ENCODE measurements at regions not wholly inside any gene's neighbourhood (a gene's known extent, or its start where the extent isn't known, plus 50 kb on each side); places are given as distances from the start of the nearest gene placed in this dataset.
"Not testable (repeated sequence)": the region's sequence is repeated elsewhere in the genome, so short reads cannot be mapped to it uniquely, and the experiment has no call there.

DNA sequence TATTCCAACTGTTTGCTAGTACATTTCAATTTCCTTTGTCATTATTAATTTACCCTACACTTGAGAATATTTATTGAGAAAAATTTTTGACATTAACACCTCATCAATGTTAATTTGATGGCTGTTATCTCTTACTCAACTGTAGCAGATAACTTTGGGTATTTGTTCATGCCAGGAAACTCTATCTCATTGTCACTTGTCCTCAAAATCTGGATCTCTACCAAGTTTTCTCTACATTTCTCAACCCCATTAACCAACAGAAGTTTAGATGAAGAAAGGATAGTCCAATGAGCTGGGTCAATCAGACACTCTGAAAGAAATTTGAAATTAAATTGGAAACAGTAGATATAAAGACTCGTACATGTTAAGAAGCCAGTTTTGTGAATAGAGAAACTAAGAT lies 395.3 kb downstream of the TUSC1 start:
- no peak for DNase-seq

DNA sequence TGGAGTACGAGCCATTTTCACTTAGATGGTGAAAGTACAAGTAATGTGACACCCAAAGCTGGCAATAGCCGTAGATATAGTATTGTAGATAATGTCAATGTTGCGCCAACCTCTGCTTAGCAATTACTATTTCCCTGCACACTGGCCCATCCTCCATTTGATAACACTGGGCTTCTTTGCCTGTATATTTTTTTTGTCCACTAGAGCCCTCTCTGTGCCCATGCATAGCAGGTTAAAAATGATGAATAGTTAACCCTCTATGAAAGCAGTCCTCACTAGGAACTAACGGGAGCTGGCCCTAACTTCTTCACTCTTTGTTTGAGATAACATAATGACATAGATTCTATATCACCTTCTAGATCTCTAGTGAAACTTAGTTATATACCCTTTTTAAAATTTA lies 416.8 kb downstream of the TUSC1 start:
- DNase-seq: no peak

DNA sequence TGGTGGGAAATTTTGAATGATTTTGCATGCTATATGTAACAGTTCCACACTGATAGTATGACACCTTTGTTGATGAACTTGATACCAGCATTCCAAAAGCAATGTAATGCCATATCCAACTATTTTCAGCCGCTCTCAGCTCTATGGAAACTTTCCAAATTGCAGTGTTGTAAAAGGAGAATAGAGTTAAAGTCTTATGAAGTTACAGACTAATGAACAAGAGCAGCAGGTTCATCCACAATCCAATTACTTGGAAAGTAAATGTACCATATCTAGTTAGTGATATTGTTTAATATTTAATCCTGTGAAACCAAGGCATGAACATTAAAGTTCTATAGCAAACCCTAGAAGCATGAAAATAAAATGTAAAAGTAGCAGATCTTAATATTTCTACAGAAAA lies 418.2 kb downstream of the TUSC1 start:
- DNase-seq: peak; percentile 33

DNA sequence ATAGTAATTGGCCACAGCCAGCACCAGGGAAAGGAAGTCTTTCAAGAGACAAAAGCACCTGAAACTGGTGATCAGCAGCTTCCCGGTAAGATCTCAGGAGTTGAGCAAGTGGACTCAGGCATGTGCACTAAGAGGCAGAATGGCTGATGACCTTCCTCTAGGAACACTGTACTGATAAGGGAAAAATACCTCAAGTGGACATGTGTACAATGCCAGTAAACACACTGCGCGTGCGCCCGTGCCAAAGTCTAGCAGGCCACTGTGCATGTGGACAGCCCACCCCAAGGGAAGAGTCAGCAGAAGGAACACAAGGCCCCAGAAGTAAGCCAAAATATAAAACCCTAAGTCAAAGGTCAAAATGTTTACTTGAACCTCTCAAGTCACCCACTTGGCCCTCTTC lies 423.0 kb downstream of the TUSC1 start:
- DNase-seq: no peak

DNA sequence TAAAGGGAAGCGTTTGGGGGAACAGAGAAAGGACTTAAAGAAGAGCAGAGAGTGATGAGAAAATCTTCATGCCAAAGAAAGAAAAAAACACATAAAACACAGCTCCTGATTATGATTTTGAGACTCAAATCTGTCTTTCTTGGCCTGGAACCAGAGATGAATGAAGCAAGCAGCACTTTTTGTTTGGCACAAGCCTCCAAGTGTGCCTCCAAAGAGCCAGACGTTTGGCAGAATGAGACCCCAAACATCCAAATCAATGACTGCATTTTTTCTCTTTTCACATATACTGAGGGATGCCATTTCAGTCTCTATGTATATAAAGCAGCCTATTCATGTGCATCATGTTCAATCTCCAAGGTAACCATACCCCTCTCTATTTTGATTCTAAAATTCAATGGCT lies 424.2 kb downstream of the TUSC1 start:
- DNase-seq: no peak

DNA sequence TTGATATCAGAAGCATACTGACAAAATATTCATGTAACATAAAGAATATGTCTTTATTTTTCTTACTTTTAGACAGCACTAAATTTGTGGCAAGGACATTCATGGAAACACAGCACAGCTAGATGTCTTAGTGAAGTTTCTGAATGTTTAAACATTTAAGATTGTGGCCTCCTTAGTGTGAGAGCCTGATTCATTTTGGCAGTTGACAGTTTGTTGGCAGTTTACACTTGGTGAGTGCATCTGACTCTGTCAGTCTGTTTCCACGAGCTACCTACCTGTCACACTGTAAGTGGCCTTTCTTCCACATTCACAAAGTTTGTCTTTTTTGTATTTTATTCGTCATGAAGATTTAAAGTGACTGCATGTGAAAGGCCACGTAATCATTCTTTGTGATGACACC lies 436.8 kb downstream of the TUSC1 start:
- DNase-seq: no peak

DNA sequence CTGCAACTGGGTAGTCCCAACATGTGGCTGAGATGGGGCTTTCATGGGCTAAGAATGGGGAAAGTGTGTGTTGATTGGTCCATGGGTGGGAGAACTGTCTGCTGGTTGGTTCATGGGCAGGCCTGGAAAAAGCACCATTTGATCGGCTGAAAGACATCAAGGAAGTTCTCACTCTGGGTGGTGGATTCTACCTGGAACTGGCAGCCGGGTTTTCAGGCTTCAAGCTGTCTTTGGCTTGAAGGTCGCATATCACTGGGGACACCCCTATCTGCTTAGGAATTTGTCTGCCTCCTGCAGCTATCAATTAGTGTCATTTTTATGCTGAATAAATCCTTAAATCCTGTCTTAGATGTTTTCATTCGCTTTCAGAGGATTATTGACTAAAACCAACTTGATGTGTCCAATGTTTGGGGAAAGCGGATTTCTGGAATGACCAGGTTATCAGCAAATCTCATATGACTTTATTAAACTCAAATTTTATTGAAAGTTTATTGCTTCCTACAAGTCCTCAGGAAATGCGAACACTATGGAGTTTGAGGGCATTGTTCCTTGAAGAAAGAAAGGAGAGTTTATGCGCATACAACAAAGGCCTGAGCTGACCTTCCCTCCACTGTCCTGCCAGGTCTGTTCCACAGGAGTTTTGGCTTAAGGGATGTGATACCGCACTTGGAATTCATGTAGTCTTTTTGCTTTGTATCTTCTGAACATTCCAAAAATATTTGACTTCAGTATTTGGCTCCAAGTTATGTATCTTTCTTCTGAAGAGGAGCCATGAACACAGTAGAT lies 451.1 kb downstream of the TUSC1 start:
- DNase-seq: no peak

DNA sequence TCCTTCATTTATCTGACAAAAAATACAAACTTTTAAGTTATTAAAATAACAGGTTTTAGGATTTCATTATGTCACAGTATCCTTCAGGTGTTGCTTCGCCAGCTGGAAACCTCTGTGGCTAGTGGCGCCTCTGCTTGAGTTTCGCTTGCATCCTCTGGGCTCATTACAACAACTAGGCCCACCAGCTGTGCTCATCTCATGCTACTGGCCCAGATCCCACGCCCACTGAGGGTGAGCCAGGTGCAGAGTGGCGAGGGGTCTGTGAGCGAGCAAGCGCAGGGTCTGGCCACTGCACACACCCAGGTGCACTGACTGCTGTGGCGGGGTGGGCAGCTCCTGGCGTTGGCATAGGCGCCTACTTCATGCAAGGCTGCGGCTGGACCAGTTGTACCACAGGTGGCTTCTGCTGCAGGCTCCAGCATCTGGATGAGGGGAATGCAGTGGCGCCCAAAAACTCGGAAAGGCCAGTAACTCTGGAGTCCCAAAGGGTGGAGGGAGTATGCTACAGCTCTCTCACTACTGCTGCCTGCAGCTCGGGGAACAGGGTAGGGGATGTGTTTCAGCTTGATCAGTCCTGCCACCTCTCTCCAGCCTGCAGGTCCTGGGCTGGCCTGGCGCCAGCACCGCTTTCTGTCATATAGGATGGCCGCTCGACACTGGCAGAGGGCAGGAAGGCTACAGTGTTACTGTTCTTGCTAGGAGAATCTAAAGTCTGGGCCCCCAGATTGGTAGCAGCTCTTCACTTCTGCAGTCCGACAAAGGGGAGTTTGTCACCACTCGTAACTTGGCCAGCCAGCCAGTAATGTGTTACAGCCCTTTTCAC lies 452.1 kb downstream of the TUSC1 start:
- no peak for DNase-seq

DNA sequence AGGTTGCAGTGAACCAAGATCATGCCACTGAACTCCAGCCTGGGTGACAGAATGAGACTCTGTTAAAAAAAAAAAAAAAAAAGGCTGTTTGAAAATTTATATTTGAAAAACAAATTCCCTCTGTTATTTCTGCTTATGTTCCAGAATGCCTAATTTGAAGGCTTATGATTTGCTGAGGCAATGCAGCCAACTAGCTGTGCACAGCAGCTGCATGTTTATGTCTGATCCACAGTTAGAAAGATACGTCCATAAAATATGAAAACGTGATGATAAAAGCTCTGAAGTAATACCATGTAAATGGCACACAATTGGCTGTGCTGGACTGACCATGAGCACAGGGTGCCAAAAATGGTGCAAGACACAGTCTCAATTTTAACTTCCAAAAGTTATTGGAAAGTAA lies 453.2 kb downstream of the TUSC1 start:
- DNase-seq: no peak

DNA sequence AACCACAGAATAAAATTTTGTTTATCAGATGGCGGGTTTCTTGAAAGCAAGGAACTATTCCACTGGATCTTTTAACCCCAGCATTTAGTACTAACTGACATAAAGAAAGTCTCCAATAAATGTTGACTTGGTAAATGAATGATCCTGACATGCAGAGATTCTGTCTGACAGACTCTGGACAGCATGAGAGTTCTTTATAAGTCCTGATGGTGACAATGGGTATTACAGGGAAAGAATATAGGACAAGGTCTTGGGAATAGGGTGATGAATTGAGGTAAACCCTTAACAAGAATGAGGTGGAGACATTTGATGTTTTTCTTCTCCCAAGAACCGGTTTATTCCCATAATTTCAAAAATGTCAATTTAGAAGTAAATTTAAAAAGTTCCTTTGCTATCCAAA lies 453.9 kb downstream of the TUSC1 start:
- no peak for DNase-seq

DNA sequence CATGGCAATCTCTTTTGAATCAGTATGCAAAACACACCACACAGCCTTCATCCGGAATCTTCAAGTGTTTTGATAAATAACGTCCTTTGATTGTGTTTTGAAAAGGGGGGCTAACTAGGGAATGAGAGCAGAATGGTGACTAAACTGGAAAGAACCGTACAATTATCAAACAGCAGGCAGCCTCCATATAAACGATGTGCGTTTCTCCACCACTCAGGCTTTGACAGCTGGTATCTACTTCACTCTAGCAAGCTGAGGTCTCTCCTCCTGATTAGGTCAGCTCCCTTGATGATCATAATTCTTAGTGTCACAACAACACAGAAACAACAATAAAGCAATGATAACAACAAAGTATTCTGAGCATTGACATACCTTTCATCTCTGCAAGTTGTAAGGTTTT lies 465.9 kb downstream of the TUSC1 start:
- no peak for DNase-seq

DNA sequence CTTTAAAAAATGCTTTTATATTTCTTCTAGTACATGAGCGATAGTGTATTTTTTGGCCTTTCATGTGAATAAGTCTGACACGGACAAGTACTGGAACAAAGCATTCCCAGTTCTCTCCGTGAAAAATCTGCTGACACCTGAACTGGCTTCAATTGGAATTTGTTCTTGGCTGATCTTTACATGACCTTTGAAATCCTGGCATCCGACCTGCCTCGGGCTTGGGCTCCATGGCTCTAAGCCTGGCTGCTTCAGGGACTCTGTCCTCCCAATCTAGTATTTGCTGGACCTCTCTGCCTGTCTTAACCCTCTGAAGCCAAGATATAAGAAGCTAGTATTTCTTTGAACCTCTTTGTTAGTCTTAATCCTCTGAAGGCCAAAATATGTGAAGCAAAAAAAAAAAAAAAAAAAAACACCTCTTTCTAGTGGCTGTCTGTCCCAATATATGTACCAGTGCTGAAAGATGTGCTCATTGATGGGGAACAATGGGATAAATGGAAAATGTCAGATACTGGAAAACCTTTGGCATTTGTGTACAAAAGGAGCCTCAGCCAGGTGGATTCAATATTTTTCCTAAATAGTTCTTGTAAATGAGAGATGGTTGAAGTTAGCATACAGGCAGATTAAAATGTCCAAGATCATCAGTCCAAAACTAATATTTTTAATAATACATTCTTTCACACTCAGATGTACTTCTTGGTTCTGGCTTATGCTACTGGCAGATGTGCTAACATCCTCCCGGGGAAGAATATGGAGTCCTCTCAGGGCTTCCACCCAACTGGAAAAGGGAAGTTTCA lies 470.6 kb downstream of the TUSC1 start:
- DNase-seq: peak; percentile 1

DNA sequence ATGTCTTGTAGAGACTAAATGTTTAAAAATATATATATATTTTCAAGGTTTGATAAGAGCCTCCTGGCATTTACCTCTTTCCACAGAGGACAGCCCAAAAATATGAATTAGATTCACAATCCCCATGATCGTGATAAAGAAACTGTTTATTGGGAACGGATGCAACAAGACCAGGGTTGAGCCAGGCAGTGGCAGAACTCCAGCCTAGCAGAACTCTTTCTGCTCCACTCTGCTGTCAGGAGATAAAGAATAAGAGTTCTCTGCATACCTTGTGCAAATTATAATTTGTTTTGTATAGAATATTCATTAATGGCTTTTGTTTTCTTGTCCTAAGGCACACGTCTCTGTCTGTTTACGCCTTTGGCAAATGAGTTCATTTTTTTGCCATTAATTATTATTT lies 472.2 kb downstream of the TUSC1 start:
- DNase-seq: no peak

DNA sequence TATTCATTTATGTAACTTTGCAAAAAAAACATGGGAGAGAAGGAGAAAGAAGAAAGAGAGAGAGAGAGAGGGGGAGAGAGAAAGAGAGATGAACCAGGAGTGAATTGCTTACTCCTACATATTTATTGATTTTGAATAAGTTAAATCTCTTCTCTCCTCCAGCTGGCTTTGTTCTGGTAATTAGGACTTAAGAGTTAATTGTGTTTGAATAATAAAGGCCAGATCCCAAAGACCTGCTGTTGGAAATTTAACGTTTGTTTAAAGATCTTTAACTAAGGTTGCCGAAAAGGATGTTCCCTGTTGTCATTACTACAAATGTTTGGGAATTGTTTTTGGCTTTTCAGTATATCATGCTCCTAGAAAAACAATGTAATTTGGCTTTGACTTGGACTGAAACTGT lies 473.0 kb downstream of the TUSC1 start:
- no peak for DNase-seq

DNA sequence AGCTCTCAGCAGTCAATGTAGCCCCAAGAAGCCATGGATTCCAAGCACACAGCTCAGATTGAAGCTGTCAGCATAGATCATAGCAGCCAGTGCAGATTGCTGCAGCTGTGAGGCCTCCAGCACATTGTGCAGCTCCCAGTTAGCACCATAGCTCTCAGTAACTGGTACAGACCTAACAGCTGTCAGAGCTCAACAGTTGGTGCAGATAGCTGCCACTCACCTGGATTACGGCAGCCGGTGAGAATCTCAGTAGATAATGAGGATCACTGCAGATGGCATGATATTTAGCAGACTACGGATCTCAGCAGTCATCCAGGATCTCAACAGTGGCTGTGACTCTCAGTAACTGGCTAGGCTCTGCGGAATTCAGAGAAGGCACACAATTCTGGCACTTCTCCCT lies 500.4 kb downstream of the TUSC1 start:
- DNase-seq: no peak

DNA sequence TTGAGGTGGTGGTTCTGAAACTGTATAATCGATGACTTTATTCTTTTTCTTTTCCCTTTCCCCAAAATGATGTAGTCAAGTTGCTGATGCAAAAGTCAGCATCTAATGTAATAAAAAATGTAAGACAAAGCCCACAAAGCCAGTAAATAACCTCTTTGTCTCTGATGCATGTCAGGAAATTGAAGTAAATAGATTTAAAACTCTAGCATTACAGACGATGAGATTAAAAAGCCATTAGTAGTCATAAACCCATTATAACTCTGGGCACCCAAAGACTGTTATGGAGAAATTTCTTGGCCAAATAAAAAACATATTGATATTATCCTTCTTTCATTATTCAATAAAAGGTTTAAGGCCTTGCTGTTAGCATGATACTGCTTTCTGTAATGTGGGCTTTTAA lies 548.7 kb downstream of the TUSC1 start:
- DNase-seq: no peak

DNA sequence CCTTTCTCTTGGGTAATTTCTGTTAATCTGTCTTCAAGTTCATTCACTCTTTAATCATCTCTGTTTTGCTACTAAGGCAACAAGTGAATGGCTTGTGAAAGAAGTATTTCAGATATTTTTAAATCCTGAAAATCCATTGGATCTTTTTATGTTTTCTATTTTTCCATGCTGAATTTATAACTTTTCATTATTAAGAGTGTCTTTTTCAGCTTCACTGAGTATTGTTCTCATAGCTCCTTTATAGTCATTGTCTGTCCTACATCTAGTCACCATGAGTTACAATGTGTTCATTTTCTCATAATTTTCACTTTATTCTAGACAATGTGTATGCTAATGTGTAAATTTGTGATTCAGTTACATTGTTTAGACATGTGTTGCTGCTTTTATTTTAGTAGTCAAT lies 556.4 kb downstream of the TUSC1 start:
- DNase-seq: no peak

DNA sequence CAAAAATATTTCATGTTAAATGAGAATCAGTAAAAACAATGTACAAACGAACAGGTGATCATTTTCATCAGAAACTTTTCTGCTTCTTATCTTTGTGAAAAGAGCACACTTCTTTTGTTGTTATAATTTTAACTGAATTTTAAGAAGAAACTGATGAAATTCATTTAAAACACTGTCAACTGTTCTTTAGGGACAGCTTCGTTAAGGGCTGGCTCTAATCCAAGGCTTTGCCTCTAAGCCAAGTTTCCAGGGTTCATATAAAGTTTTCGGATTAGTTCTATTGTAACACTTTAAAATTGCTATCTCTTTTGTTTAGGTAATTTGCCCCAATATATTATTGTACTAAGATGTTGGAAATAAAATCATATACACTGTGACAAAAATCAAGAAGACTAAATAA lies 559.2 kb downstream of the TUSC1 start:
- DNase-seq: no peak

DNA sequence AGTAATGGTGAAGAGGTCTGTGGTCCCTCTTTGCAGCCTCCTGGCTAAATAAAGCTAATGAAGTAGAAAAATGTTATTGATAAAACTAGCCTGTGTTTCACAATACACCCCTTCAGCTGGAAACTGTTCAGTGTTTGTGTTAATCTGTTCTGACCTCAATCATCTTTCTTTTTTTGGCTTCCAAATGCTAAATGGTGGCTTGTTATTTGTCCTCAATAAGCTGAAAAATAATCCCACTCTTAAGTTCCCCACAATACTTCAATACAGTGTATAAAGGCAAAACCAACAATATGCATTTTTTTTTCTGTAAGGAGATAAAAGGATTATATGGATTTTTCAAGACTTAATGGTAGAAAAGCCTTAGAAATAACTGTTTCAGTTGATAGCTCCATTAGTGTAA lies 560.5 kb downstream of the TUSC1 start:
- DNase-seq: no peak

DNA sequence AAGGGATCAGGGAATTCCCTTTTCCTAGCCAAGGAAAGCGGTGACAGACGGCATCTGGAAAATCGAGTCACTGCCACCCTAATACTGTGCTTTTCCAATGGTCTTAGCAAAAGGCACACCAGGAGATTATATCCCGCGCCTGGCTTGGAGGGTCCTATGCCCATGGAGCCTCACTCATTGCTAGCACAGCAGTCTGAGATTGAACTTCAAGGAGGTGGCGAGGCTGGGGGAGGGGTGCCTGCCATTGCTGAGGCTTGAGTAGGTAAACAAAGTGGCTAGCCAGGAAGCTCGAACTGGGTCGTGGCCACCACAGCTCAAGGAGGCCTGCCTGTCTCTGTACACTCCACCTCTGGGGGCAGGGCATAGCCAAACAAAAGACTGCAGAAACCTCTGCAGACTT lies 556.5 kb upstream of the IZUMO3 start:
- DNase-seq: not testable (repeated sequence)

DNA sequence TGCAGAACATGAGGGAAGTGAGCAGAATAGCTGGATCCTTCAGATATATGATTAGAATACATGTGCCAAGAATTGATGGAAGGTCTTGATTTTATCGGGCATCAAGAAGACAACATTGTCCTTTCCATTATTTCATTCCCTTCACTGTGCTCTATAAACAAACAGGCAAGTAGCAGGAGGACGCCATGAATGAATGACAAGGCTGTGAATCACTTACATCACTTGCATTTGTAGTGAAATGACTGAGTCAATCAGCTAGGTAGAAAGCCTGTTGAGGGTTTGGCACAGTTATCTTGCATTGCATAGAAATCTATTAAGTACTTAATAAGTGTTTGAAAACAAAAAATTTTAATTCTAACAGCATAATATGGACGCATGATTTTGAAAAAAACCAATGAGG lies 548.8 kb upstream of the IZUMO3 start:
- DNase-seq: no peak

DNA sequence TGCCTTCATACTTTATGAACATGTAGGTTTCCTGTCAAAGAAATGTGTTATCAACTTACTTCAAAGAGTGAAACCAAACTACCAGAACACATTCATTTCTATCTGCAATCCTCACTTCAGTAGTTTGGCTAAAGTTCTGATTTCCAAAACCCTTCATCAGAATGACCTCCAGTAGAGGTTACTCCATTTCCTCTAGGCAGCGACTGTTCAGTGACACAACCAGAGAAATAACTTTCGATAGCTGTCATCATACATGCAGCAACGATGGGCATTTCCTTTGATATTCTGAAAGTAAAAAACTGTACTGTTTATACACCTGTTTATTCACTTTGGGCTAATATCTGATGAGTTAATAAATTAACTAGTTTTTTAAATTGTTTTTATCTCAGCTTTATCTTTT lies 532.5 kb upstream of the IZUMO3 start:
- no peak for DNase-seq

All from renal pelvis (tissue), 1 donor.